Ectodermal cell (in vitro differentiated cells): ENCODE measurements at regions not wholly inside any gene's neighbourhood (a gene's known extent, or its start where the extent isn't known, plus 50 kb on each side); places are given as distances from the start of the nearest gene placed in this dataset.

Experiments
- H3K27ac ChIP-seq: 2 replicates; pipeline ENCODE4 v1.7.0; 2013; ENCODE audit warnings: mild to moderate bottlenecking, low read depth, low read length; ENCODE audit not compliant: insufficient read depth, poor library complexity, severe bottlenecking
- H3K27me3 ChIP-seq: 2 replicates; pipeline ENCODE4 v1.7.0; 2013; ENCODE audit warnings: mild to moderate bottlenecking, low read length; ENCODE audit not compliant: insufficient read depth, control insufficient read depth, poor library complexity, severe bottlenecking
- H3K36me3 ChIP-seq: one replicate; pipeline ENCODE4 v1.7.0; 2013; ENCODE audit warnings: low read length; ENCODE audit not compliant: control insufficient read depth, insufficient read depth
- H3K4me1 ChIP-seq: one replicate; pipeline ENCODE4 v1.7.0; 2013; ENCODE audit warnings: low read length; ENCODE audit not compliant: control insufficient read depth, insufficient read depth
- H3K4me3 ChIP-seq: 2 replicates; pipeline ENCODE4 v1.7.0; 2013; ENCODE audit warnings: low read depth, low read length, control low read depth; ENCODE audit not compliant: insufficient read depth
- H3K9me3 ChIP-seq: 2 replicates; pipeline ENCODE4 v1.7.0; 2013; ENCODE audit warnings: mild to moderate bottlenecking, low read length, moderate library complexity; ENCODE audit not compliant: control insufficient read depth
- WGBS, 2 experiments: methylation state at CpG; one replicate each; pipeline ENCODE4 v1.1.7; 2013; ENCODE audit warnings: missing lambda C conversion rate in 2 of 2; 5-methylcytosine and 5-hydroxymethylcytosine counted together

DNA sequence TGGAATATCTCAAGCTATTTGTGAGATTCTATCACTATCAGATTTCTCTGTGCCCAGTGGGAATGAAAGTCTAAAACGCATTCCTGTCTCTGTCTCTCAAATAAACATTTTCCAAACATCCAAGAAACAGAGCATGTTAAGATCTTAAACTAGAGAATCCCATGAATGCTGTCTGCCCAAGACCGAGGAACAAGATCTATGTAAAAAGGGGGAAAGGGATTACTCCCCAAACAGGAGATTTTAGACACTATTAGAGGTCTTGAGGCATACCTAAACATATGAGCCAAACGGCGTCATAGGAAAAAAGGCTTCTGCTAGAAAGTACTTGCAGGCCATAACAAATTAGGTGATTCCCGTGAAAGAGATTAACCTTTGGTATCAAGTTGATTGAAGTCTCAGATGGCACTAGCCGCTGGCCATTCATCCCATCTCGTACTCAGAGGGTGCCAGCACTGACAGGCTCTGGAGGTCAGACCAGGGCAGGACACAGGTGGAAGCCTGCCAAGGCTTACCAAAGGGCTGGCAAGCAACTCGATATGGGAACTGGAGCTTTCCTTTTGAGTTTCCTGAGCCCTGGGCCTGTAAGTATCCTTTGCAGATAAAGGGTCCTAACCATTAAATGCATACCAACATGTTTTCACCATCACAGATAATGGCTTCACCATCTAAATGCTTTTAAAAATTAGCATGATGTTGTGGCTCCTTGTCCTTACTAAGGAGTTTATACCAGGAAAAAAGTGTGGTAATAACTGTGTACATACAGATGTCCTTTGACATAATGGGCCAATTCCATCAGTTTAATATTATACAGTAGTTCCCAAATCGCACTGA, 225.2 kb downstream of the FOXO1 start:
- no peak overlapping the region for H3K27ac ChIP-seq
- no peaks in the 10 kb centered on the region for H3K36me3 ChIP-seq
- no peaks in the 10 kb centered on the region for H3K9me3 ChIP-seq
- 92 to 95% methylated on average over 9 of the region's 9 CpGs for WGBS, 2 experiments
- H3K4me3 ChIP-seq, result no peak overlapping the region
- no peaks in the 10 kb centered on the region for H3K27me3 ChIP-seq
- H3K4me1 ChIP-seq, result peaks cover 12% of the 10 kb centered on the region

DNA sequence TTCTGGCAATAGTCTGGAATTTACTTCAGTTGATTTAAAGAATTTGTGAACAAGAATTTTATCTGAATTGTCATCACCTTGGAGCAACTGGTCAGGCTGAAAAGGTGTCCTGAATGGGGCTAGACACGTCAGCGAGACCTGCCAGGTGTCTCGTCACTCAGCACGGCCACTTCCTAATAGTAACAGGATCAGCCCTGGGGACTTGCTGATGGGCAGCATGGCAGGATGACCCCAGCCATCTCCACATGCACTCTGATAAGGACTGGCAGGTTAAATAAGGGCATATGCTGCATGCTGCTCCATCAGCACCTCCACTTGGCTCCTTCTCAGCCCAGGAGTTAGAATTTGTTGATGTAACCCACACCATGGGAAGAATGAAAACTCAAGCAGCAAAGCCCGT, 224.2 kb downstream of the FOXO1 start:
- Histone ChIP-seq H3K4me3 (no peak overlapping the region), H3K27ac (no peak overlapping the region), H3K9me3 (no peaks in the 10 kb centered on the region), H3K27me3 (no peaks in the 10 kb centered on the region), H3K4me1 (peaks cover 12% of the 10 kb centered on the region), H3K36me3 (no peaks in the 10 kb centered on the region)
- WGBS, 2 experiments, result 78 to 80% methylated on average over 5 of the region's 5 CpGs

DNA sequence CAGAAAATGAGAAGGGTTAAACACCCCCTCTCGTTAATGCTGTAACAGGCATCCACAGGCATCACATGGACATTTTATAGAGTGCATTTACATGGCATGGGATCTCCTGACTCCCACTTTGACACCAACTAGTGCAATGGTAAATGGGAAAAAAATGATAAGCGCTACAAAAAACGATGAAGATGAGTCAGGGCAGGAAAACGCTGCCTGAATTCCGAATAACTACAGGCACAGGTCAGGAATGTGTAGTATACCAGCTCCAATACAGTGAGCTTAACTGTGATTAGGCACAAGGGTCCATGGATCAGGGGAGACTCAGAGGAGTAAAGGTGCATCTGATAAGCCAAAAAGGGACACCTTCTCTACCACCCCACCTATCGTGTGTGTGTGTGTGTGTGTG, 223.6 kb downstream of the FOXO1 start:
- H3K27ac ChIP-seq, result no peak overlapping the region
- peaks cover 12% of the 10 kb centered on the region for H3K4me1 ChIP-seq
- H3K36me3 ChIP-seq, result no peaks in the 10 kb centered on the region
- no peaks in the 10 kb centered on the region for H3K9me3 ChIP-seq
- H3K27me3 ChIP-seq, result no peaks in the 10 kb centered on the region
- H3K4me3 ChIP-seq, result no peak overlapping the region
- 73 to 76% methylated on average over 5 of the region's 6 CpGs for WGBS, 2 experiments

DNA sequence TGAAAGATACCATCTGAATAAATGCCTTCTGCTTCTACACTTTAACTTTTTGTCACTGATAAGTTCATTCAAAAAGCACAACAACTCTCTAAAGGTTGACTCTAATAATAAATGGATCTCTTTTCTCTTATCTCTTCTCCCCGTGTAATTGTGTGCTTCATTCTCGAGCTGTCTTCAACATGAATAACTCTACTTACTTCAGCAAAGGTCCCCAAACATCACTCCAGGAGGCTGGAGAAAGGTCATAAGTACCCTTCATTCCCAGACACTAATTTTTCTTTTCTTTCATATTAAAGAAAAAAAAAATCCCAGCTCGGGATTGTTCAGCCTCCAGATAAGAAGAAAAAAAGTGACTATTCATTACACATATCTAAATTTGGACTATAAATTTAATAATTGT, 222.2 kb downstream of the FOXO1 start:
- H3K27me3 ChIP-seq, result no peaks in the 10 kb centered on the region
- peaks cover 12% of the 10 kb centered on the region for H3K4me1 ChIP-seq
- H3K4me3 ChIP-seq, result no peak overlapping the region
- H3K9me3 ChIP-seq, result no peaks in the 10 kb centered on the region
- WGBS, 2 experiments, result 90 to 93% methylated on average over 2 of the region's 3 CpGs
- no peaks in the 10 kb centered on the region for H3K36me3 ChIP-seq
- no peak overlapping the region for H3K27ac ChIP-seq

DNA sequence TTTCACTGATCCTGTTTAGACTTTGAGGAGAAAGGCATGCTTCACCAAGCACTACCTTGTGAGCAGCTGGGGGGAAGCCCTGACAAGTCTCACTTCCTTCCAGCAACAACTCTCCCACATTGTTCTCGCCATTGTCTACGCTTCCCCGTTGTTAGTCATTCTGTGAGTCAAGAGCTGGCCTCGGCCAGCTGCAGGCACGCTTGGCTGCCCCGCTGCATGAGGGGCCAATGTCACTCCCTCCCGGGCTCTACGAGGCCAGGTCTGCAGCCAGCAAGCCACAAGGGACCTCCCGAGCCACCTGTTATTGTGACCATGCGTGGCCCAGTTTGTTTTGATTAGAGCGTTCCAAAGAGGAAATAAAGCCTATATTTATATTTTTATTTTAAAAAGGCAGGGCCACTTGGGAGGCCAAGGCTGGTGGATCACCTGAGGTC, 220.9 kb downstream of the FOXO1 start:
- no peaks in the 10 kb centered on the region for H3K27me3 ChIP-seq
- H3K4me3 ChIP-seq, result no peak overlapping the region
- H3K27ac ChIP-seq, result no peak overlapping the region
- 82 to 83% methylated on average over 9 to 10 of the region's 11 CpGs for WGBS, 2 experiments
- H3K9me3 ChIP-seq, result no peaks in the 10 kb centered on the region
- peaks cover 12% of the 10 kb centered on the region for H3K4me1 ChIP-seq
- H3K36me3 ChIP-seq, result no peaks in the 10 kb centered on the region

DNA sequence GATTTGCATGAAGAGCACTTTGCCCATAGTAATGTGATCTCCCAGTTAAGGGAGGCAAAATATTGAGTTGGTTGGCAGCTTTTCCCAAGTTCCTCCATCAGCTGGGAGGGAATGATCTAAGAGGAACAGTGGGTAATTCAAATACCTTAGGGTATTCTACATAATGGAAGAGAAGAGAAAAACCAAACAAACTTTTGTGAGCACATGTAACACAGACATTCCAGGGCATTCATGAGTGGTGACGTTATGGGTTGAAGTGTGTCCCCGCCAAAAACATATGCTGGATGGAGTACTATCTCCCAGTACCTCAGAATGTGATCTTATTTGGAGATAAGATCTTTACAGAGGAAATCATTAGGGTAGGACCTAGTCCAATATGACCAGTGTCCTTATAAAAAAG, 220.1 kb downstream of the FOXO1 start:
- H3K27ac ChIP-seq, result no peak overlapping the region
- H3K36me3 ChIP-seq, result no peaks in the 10 kb centered on the region
- H3K4me3 ChIP-seq, result no peak overlapping the region
- H3K9me3 ChIP-seq, result no peaks in the 10 kb centered on the region
- WGBS, 2 experiments, result 95 to 96% methylated on average over 2 of the region's 2 CpGs
- H3K4me1 ChIP-seq, result peaks cover 10% of the 10 kb centered on the region
- no peaks in the 10 kb centered on the region for H3K27me3 ChIP-seq

DNA sequence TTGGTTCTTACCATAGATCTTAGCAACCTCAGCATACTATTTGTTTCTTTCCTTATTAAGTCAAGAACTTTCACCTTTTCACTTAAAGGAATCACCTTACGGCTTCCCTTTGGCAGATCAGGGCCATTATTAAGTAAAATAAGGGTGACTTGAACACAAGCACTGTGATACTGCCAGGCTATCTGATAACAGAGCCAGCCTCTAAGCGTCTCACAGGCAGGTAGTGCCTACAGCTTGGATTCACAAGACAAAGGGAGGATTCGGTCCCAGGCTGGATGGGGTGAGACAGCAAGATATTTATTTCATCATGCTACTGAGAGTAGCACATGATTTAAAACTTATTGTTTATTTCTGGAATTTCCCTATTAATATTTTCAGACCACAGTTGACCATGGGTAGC, 218.6 kb downstream of the FOXO1 start:
- H3K36me3 ChIP-seq, result no peaks in the 10 kb centered on the region
- peaks cover 7% of the 10 kb centered on the region for H3K4me1 ChIP-seq
- 68 to 86% methylated on average over 3 of the region's 3 CpGs for WGBS, 2 experiments
- no peaks in the 10 kb centered on the region for H3K9me3 ChIP-seq
- no peak overlapping the region for H3K4me3 ChIP-seq
- no peak overlapping the region for H3K27ac ChIP-seq
- H3K27me3 ChIP-seq, result no peaks in the 10 kb centered on the region

DNA sequence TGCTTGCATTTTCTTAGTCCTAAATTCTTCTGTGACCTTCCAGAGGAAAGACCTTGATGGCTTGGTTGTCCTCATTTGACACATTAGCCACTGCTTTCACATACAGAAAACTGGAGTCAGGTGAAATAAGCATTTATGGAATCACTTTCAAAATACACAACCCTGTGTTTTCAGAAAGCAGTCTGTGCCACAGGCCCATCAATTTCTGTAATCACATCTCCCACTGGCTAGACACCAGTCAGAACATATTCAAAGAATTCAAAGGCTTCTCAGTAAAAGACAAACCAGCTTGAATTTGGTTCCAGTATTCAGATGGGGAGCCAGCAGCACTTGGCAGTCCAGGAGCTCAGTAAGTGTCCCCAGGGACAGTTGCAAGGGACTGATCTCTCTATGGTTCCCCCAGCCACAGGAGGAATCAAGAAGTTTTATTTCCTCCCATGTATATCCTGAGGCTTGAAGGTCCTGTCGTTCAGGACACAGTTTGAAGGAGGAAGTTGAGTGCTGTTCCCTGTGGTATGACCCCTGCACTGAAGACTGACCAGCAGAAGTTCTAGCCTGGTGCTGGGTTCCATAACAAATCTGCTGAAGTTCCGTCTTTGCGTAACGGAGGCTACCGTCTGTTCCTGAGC, 214.3 kb downstream of the FOXO1 start:
- 94 to 96% methylated on average over 5 of the region's 5 CpGs for WGBS, 2 experiments

DNA sequence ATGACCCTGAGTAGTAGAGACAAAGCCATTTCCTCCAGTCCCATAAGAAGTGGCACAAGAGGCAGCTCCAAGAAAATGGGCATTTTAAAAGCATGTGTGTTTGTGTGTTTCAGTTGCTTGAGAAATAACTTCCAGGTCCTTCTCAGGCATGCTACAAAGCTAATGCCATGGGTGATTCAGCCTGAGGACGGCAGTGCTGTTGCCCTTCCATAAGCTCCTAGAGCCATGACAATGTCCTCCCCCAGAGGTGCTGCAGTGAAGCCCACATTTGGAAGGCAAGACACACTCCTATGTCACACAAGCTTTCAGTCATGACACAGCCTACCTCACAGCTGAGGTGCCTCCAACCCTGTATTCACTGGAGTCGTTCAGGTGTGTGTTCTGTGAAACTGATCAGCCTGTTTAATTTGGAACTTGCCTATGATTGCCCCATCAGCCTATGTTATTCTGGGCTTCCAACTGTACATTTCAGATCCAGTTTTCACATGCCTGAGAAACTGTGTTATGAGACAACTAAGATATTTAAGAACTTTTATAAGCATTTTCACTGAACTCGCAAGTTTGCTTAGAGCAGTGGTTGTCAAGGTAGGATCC, 213.6 kb downstream of the FOXO1 start:
- Histone ChIP-seq H3K27ac (no peak overlapping the region), H3K9me3 (no peaks in the 10 kb centered on the region), H3K27me3 (no peaks in the 10 kb centered on the region), H3K36me3 (no peaks in the 10 kb centered on the region), H3K4me1 (no peaks in the 10 kb centered on the region), H3K4me3 (no peak overlapping the region)
- 92 to 98% methylated on average over 3 of the region's 3 CpGs for WGBS, 2 experiments

More for the DNA sequence above, 214.3 kb downstream of the FOXO1 start:
- H3K4me1 ChIP-seq, result no peaks in the 10 kb centered on the region
- no peak overlapping the region for H3K4me3 ChIP-seq
- H3K27me3 ChIP-seq, result no peaks in the 10 kb centered on the region
- H3K36me3 ChIP-seq, result no peaks in the 10 kb centered on the region
- no peak overlapping the region for H3K27ac ChIP-seq
- no peaks in the 10 kb centered on the region for H3K9me3 ChIP-seq

DNA sequence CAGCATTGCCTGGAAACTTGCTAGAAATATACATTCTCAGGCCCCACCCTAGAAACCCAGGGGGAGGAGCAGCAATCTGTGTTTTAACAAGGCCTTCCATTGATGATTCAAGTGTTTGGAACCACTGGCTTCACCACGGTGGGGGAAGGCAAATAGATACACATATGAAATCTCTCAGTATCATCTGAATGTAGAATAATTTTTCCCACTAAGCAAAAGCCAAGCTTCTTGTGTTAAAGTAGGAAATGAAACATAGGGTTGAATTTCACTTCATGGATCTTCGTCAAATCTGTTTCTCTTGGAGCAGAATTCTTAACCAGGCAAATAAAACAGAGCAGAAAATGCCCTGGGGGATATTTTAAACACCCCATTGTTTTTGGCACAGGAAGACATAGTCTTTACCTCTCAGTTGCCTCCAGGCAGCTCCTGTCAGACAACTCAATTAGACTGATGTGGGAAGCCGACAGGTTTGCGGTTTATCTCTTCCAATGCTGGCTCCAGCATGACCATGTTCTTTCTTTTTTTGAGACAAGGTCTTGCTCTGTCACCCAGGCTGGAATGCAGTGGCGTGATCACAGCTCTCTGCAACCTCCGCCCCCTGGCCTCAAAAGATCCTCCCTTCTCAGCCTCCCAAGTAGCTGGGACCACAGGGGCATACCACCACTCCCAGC, 213.0 kb downstream of the FOXO1 start:
- Histone ChIP-seq H3K4me1 (no peaks in the 10 kb centered on the region), H3K27ac (no peak overlapping the region), H3K4me3 (no peak overlapping the region), H3K9me3 (no peaks in the 10 kb centered on the region), H3K27me3 (no peaks in the 10 kb centered on the region), H3K36me3 (no peaks in the 10 kb centered on the region)
- WGBS, 2 experiments, result 93 to 94% methylated on average over 5 to 6 of the region's 6 CpGs
